ENCODE measurements at regions not wholly inside any gene's neighbourhood (a gene's known extent, or its start where the extent isn't known, plus 50 kb on each side); places are given as distances from the start of the nearest gene placed in this dataset.
"Not testable (repeated sequence)": the region's sequence is repeated elsewhere in the genome, so short reads cannot be mapped to it uniquely, and the experiment has no call there.

GRCh38 chr9:72471096-72471495 lies 50.3 kb upstream of the TMC1 start:
- no peak for DNase-seq

GRCh38 chr9:72467766-72468738 lies 53.4 kb upstream of the TMC1 start:
- DNase-seq = no peak

- DNase-seq = no peak
Measured at GRCh38 chr9:72465593-72465984, 55.8 kb upstream of the TMC1 start.

- DNase-seq = no peak
Measured at GRCh38 chr9:72464857-72465592, 56.4 kb upstream of the TMC1 start.

- DNase-seq = no peak
Measured at GRCh38 chr9:72462340-72462739, 59.1 kb upstream of the TMC1 start.

- no peak for DNase-seq
Measured at GRCh38 chr9:72460342-72461312, 60.8 kb upstream of the TMC1 start.

- DNase-seq = no peak
Measured at GRCh38 chr9:72459308-72459707, 62.1 kb upstream of the TMC1 start.

- no peak for DNase-seq
Measured at GRCh38 chr9:72458153-72458552, 63.3 kb upstream of the TMC1 start.

- DNase-seq = no peak
Measured at GRCh38 chr9:72457366-72457765, 64.0 kb upstream of the TMC1 start.

GRCh38 chr9:72454871-72455491 lies 66.4 kb upstream of the TMC1 start:
- no peak for DNase-seq

GRCh38 chr9:72453797-72454196 lies 67.6 kb upstream of the TMC1 start:
- DNase-seq = no peak

GRCh38 chr9:72446241-72446640 lies 75.2 kb upstream of the TMC1 start:
- not testable (repeated sequence) for DNase-seq

GRCh38 chr9:72445306-72445995 lies 76.0 kb upstream of the TMC1 start:
- DNase-seq = no peak

GRCh38 chr9:72444435-72444834 lies 77.0 kb upstream of the TMC1 start:
- DNase-seq = no peak

GRCh38 chr9:72443855-72444254 lies 77.6 kb upstream of the TMC1 start:
- peak; percentile 36 to 38 for DNase-seq

GRCh38 chr9:72441848-72442607 lies 77.0 kb upstream of the ZFAND5 start:
- no peak for DNase-seq

- no peak for DNase-seq
Measured at GRCh38 chr9:72440992-72441847, 76.2 kb upstream of the ZFAND5 start.

GRCh38 chr9:72440378-72440777 lies 75.4 kb upstream of the ZFAND5 start:
- DNase-seq = peak in 1 of 2 donors; percentile 9

GRCh38 chr9:72433616-72434267 lies 68.7 kb upstream of the ZFAND5 start:
- DNase-seq = not testable (repeated sequence)

Measured in CD4-positive, alpha-beta T cell treated with Interferon alpha-2 for 1 hour (primary cell).